Chondrocyte (in vitro differentiated cells): ENCODE measurements at regions not wholly inside any gene's neighbourhood (a gene's known extent, or its start where the extent isn't known, plus 50 kb on each side); places are given as distances from the start of the nearest gene placed in this dataset.

Experiments used
- DNase-seq: peaks from one replicate; pipeline ENCODE4 v3.0.0; 2021; ENCODE audit warnings: mixed read lengths, low spot score
- H3K27ac Mint-ChIP-seq: one replicate; pipeline ENCODE4 v1.8.0; 2021; ENCODE audit warnings: mild to moderate bottlenecking, moderate library complexity, mixed read lengths; ENCODE audit not compliant: unreplicated experiment
- H3K27me3 Mint-ChIP-seq: 2 replicates; pipeline ENCODE4 v1.8.0; 2021; ENCODE audit warnings: low read depth, mixed read lengths
- H3K36me3 Mint-ChIP-seq: 2 replicates; pipeline ENCODE4 v1.8.0; 2021; ENCODE audit warnings: low read depth, mixed read lengths
- H3K4me1 Mint-ChIP-seq: 2 replicates; pipeline ENCODE4 v1.8.0; 2021; ENCODE audit warnings: low read depth, mild to moderate bottlenecking, mixed read lengths
- H3K4me3 Mint-ChIP-seq: one replicate; pipeline ENCODE4 v1.8.0; 2021; ENCODE audit warnings: mild to moderate bottlenecking, moderate library complexity, mixed read lengths; ENCODE audit not compliant: unreplicated experiment
- H3K9me3 Mint-ChIP-seq: 2 replicates; pipeline ENCODE4 v1.8.0; 2021; ENCODE audit warnings: low read depth, mixed read lengths
- TF ChIP-seq, protein P1 (sequence below): fragments of 200-600 bp; sonication (generic); IDR thresholded peaks from 2 replicates; pipeline ENCODE4 v1.5.0; 2021; ENCODE audit warnings: antibody characterized with exemption, mild to moderate bottlenecking, moderate library complexity

DNA sequence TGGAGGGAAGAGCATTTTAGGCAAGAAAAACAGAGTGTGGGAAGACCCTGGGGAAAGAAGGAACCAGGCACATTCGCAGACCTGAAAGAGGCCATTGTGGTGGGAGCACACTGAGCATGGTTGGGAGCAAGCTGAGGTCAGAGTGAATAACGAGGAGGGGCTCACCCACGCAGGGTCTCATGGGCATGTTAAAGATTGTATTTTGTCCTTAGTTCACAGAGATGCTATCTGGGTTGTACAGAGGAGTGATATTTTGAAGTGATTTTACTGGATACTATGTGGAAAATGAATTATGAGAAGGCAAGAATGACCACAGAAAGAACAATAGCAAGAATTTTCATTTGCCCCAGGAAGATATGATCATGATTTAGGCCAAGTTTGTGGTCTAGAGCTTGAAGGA, 578.3 kb upstream of the NR5A2 start:
- TF ChIP-seq, protein P1, sequence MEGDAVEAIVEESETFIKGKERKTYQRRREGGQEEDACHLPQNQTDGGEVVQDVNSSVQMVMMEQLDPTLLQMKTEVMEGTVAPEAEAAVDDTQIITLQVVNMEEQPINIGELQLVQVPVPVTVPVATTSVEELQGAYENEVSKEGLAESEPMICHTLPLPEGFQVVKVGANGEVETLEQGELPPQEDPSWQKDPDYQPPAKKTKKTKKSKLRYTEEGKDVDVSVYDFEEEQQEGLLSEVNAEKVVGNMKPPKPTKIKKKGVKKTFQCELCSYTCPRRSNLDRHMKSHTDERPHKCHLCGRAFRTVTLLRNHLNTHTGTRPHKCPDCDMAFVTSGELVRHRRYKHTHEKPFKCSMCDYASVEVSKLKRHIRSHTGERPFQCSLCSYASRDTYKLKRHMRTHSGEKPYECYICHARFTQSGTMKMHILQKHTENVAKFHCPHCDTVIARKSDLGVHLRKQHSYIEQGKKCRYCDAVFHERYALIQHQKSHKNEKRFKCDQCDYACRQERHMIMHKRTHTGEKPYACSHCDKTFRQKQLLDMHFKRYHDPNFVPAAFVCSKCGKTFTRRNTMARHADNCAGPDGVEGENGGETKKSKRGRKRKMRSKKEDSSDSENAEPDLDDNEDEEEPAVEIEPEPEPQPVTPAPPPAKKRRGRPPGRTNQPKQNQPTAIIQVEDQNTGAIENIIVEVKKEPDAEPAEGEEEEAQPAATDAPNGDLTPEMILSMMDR, result no peak
- no peak for DNase-seq
- peak overlapping the region; percentile 13 for H3K4me3 Mint-ChIP-seq
- peaks cover 22% of the 10 kb centered on the region for H3K9me3 Mint-ChIP-seq
- H3K36me3 Mint-ChIP-seq, result peaks cover 11% of the 10 kb centered on the region
- no peaks in the 10 kb centered on the region for H3K27me3 Mint-ChIP-seq
- peaks cover 37% of the 10 kb centered on the region for H3K4me1 Mint-ChIP-seq
- peak overlapping the region; percentile 89 for H3K27ac Mint-ChIP-seq

DNA sequence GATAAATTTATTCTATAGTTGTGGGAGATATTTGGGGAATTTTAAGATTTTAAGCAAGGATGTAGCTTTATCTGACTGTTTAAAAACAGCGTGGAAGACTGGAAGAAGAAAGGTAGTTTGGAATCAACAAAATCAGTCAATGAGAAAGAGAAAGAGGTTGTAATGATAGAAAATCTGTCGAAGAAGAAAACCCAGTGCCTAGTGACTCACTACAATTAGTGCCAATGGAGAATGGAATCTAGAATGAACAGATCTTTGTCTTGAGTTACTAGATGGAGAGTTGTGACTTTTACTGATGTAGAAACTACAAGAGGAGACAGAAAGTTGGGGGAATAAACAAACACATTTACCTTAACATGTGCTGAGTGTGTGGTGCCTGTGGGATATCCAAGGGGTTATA, 577.8 kb upstream of the NR5A2 start:
- Mint-ChIP-seq H3K4me3 (no peak overlapping the region), H3K36me3 (peaks cover 11% of the 10 kb centered on the region), H3K27ac (peak overlapping the region; percentile 89), H3K27me3 (no peaks in the 10 kb centered on the region), H3K9me3 (peaks cover 18% of the 10 kb centered on the region), H3K4me1 (peaks cover 41% of the 10 kb centered on the region)
- TF ChIP-seq, protein P1, result no peak
- no peak for DNase-seq

DNA sequence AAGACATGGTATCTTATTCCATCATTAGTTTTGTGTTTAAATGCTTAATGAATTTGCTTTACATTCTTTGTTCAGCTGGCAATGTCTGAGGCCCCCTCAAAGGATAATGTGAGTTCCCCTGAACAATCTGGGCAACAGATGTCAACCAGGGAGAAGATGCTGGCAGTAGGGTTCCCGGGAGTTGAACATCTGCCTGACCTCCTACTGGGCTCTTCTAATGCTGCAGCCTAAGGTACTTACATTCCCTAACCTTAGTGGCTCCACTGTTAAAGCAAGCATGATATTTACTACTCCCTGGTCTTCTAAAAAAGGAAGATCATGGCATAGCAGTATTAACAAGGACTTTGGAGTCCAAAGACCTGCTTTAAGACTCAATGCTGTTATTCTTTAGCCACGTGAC, 574.9 kb upstream of the NR5A2 start:
- DNase-seq, result no peak
- no peaks in the 10 kb centered on the region for H3K27me3 Mint-ChIP-seq
- TF ChIP-seq, protein P1, result no peak
- H3K4me3 Mint-ChIP-seq, result no peak overlapping the region
- no peak overlapping the region for H3K27ac Mint-ChIP-seq
- H3K36me3 Mint-ChIP-seq, result no peaks in the 10 kb centered on the region
- no peaks in the 10 kb centered on the region for H3K9me3 Mint-ChIP-seq
- peaks cover 43% of the 10 kb centered on the region for H3K4me1 Mint-ChIP-seq

DNA sequence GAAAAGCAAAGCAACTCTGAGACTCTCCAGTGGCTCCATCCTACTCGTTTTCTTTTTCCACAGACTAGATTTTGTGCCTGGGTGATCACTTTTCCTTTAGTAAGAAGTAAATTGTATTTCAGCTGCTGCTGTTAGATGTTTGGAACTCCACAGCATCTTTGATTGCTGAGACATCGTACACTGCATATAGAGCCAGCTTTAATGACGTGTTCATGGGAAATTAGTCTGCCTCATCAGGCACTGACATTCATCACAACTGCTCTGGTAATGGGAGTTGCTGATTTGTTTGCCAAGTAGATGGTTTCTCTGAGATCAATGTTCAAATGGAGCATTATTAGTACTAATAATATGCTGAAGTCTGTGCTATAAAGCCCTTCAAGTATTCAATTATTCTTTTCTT, 573.8 kb upstream of the NR5A2 start:
- H3K4me1 Mint-ChIP-seq, result peaks cover 32% of the 10 kb centered on the region
- TF ChIP-seq, protein P1, result no peak
- H3K9me3 Mint-ChIP-seq, result peaks cover 4% of the 10 kb centered on the region
- H3K36me3 Mint-ChIP-seq, result no peaks in the 10 kb centered on the region
- no peak overlapping the region for H3K4me3 Mint-ChIP-seq
- no peak overlapping the region for H3K27ac Mint-ChIP-seq
- DNase-seq, result no peak
- no peaks in the 10 kb centered on the region for H3K27me3 Mint-ChIP-seq

DNA sequence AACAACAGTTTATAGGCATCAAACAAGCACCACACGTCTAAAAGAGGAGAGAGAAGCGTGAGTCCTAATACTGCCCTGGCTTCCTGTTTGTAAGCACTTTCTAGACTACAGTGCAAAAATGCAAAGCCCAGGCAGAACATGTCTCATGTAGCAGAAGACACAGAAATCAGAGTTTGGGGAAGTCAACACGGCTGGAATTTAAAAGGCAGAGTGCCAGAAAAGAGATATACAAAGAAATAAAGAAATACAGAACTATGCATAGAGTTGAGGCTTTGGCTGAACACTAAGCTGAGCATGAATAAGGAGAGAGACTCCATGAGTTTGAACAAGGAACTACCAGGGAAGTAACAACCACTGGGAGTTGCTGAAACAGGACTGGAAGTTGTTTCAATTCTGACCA, 566.6 kb upstream of the NR5A2 start:
- TF ChIP-seq, protein P1, result no peak
- no peak overlapping the region for H3K27ac Mint-ChIP-seq
- H3K27me3 Mint-ChIP-seq, result no peaks in the 10 kb centered on the region
- peaks cover 33% of the 10 kb centered on the region for H3K9me3 Mint-ChIP-seq
- peaks cover 3% of the 10 kb centered on the region for H3K36me3 Mint-ChIP-seq
- peaks cover 28% of the 10 kb centered on the region for H3K4me1 Mint-ChIP-seq
- no peak for DNase-seq
- H3K4me3 Mint-ChIP-seq, result no peak overlapping the region
